Parathyroid adenoma (tissue), 2 donors: ENCODE measurements at regions not wholly inside any gene's neighbourhood (a gene's known extent, or its start where the extent isn't known, plus 50 kb on each side); places are given as distances from the start of the nearest gene placed in this dataset.
"Not testable (repeated sequence)": the region's sequence is repeated elsewhere in the genome, so short reads cannot be mapped to it uniquely, and the experiment has no call there.

Source experiments
- H2AFZ ChIP-seq: fragments of 300-600 bp; sonication (generic); one replicate; pipeline ENCODE4 v1.7.0; 2017; ENCODE audit warnings: antibody characterized with exemption, mild to moderate bottlenecking
- H3K27ac ChIP-seq: fragments of 300-600 bp; sonication (generic); one replicate; pipeline ENCODE4 v1.7.0; 2017
- H3K27me3 ChIP-seq: fragments of 300-600 bp; sonication (generic); one replicate; pipeline ENCODE4 v1.7.0; 2017; ENCODE audit warnings: low read length; ENCODE audit not compliant: control insufficient read depth, insufficient read depth
- H3K36me3 ChIP-seq: fragments of 300-600 bp; sonication (generic); one replicate; pipeline ENCODE4 v1.7.0; 2017; ENCODE audit warnings: low read length; ENCODE audit not compliant: control insufficient read depth, insufficient read depth
- H3K4me1 ChIP-seq: fragments of 300-600 bp; sonication (generic); one replicate; pipeline ENCODE4 v1.7.0; 2017; ENCODE audit warnings: control low read depth
- H3K4me2 ChIP-seq: fragments of 300-600 bp; sonication (generic); one replicate; pipeline ENCODE4 v1.7.0; 2017; ENCODE audit warnings: low read length
- H3K4me3 ChIP-seq: fragments of 300-600 bp; sonication (generic); one replicate; pipeline ENCODE4 v1.7.0; 2017; ENCODE audit warnings: low read depth, low read length
- H3K79me2 ChIP-seq: fragments of 300-600 bp; sonication (generic); one replicate; pipeline ENCODE4 v1.7.0; 2017; ENCODE audit warnings: control low read depth
- H3K9ac ChIP-seq: fragments of 300-600 bp; sonication (generic); one replicate; pipeline ENCODE4 v1.7.0; 2017; ENCODE audit warnings: mild to moderate bottlenecking
- H3K9me3 ChIP-seq: fragments of 300-600 bp; sonication (generic); one replicate; pipeline ENCODE4 v1.7.0; 2017; ENCODE audit warnings: low read length; ENCODE audit not compliant: control insufficient read depth
- TF ChIP-seq, protein P1 (sequence below): fragments of 300-600 bp; sonication (generic); IDR thresholded peaks from one replicate; pipeline ENCODE4 v1.7.0; 2017; ENCODE audit warnings: antibody characterized with exemption, mild to moderate bottlenecking
- donor health status: primary hyperparathyroidism.

- TF ChIP-seq, protein P1, sequence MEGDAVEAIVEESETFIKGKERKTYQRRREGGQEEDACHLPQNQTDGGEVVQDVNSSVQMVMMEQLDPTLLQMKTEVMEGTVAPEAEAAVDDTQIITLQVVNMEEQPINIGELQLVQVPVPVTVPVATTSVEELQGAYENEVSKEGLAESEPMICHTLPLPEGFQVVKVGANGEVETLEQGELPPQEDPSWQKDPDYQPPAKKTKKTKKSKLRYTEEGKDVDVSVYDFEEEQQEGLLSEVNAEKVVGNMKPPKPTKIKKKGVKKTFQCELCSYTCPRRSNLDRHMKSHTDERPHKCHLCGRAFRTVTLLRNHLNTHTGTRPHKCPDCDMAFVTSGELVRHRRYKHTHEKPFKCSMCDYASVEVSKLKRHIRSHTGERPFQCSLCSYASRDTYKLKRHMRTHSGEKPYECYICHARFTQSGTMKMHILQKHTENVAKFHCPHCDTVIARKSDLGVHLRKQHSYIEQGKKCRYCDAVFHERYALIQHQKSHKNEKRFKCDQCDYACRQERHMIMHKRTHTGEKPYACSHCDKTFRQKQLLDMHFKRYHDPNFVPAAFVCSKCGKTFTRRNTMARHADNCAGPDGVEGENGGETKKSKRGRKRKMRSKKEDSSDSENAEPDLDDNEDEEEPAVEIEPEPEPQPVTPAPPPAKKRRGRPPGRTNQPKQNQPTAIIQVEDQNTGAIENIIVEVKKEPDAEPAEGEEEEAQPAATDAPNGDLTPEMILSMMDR, result no peak
- H3K4me2 ChIP-seq, result no peak overlapping the region
- no peaks in the 10 kb centered on the region for H3K9me3 ChIP-seq
- no peaks in the 10 kb centered on the region for H3K27me3 ChIP-seq
- no peak overlapping the region for H3K4me3 ChIP-seq
- no peaks in the 10 kb centered on the region for H3K79me2 ChIP-seq
- no peaks in the 10 kb centered on the region for H3K36me3 ChIP-seq
- H3K4me1 ChIP-seq, result no peaks in the 10 kb centered on the region
- no peak overlapping the region for H3K9ac ChIP-seq
- H2AFZ ChIP-seq, result no peak overlapping the region
- no peak overlapping the region for H3K27ac ChIP-seq
Measured at GRCh38 chr7:51827631-51828030, 511.0 kb upstream of the COBL start.

DNA sequence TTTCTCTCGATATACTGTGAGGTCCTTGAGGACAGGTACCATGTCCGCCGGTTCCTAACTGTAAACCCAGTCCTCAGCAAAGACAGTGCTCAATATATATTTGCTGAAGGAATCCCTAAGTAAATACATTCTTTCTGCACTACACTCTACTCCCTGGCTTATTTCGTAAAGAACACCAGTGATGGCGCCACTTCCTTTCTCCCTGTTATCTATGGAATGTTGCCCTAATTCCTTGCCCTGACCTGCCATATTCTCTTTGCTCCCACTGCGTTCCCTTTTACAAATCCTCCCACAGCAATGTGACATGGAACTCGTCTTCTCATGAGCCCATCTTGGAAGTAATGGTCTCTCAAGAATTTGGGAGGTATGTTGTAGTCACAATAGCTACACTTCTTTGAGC is 507.4 kb upstream of the COBL start:
- H3K27ac ChIP-seq, result no peak overlapping the region
- H3K9ac ChIP-seq, result no peak overlapping the region
- no peaks in the 10 kb centered on the region for H3K36me3 ChIP-seq
- no peak overlapping the region for H3K4me3 ChIP-seq
- no peaks in the 10 kb centered on the region for H3K27me3 ChIP-seq
- H3K4me1 ChIP-seq, result no peaks in the 10 kb centered on the region
- TF ChIP-seq, protein P1, result no peak
- H2AFZ ChIP-seq, result no peak overlapping the region
- no peak overlapping the region for H3K4me2 ChIP-seq
- H3K9me3 ChIP-seq, result no peaks in the 10 kb centered on the region
- H3K79me2 ChIP-seq, result no peaks in the 10 kb centered on the region

DNA sequence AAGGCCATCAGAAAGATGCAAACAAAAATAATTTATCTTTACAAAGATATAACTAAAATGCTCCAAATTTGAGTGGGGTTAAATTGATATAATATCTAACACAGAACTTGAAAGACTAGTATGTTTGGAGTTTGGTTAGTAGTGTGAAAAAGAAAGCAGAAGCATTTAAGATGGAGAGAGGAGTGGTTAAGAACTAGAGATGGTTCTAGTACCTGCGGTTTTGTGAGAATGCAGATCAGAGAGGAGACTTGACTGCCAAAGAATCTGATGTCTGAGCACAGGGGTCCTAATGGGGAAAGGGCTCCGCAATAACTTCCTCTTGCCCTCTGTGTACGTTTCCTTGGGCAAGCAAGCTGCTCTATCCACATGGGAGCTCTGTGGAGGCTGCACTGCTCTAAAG is 506.8 kb upstream of the COBL start:
- no peaks in the 10 kb centered on the region for H3K79me2 ChIP-seq
- TF ChIP-seq, protein P1, result no peak

DNA sequence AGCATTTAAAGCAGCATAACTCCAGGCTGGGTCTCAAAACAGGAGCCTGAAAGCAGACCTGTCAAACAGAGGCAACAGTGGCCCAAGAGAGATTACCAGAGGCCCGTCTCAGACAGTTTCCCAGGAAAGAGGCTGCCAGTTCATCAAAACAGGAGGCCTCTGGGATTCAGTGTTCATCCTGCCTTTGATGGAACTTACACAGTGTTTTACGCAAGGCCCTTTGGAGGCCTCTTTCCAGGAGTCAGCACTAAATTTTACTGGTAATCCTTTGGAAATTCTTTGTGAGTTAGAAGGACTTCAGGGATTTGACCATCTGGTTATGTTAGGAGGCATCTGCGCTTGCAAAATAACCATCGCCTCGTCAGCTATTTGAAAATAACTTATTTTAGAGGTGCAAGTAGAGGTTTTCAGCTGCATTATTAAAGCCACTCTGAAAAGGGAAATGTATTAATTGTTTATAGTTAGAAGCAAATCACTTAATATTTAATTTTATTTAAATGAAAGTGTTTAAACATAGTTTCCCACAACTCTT is 501.2 kb upstream of the COBL start:
- H3K9me3 ChIP-seq, result no peaks in the 10 kb centered on the region
- H3K4me3 ChIP-seq, result no peak overlapping the region
- TF ChIP-seq, protein P1, result no peak
- H3K4me1 ChIP-seq, result no peaks in the 10 kb centered on the region
- no peaks in the 10 kb centered on the region for H3K36me3 ChIP-seq
- no peak overlapping the region for H3K4me2 ChIP-seq
- H3K27me3 ChIP-seq, result no peaks in the 10 kb centered on the region
- H3K27ac ChIP-seq, result no peak overlapping the region
- H3K79me2 ChIP-seq, result no peaks in the 10 kb centered on the region
- H2AFZ ChIP-seq, result no peak overlapping the region
- no peak overlapping the region for H3K9ac ChIP-seq

More for the DNA sequence above, 506.8 kb upstream of the COBL start:
- H3K27ac ChIP-seq, result no peak overlapping the region
- H3K36me3 ChIP-seq, result no peaks in the 10 kb centered on the region
- no peaks in the 10 kb centered on the region for H3K9me3 ChIP-seq
- H3K4me2 ChIP-seq, result no peak overlapping the region
- H3K9ac ChIP-seq, result no peak overlapping the region
- no peak overlapping the region for H3K4me3 ChIP-seq
- no peak overlapping the region for H2AFZ ChIP-seq
- no peaks in the 10 kb centered on the region for H3K4me1 ChIP-seq
- H3K27me3 ChIP-seq, result no peaks in the 10 kb centered on the region

DNA sequence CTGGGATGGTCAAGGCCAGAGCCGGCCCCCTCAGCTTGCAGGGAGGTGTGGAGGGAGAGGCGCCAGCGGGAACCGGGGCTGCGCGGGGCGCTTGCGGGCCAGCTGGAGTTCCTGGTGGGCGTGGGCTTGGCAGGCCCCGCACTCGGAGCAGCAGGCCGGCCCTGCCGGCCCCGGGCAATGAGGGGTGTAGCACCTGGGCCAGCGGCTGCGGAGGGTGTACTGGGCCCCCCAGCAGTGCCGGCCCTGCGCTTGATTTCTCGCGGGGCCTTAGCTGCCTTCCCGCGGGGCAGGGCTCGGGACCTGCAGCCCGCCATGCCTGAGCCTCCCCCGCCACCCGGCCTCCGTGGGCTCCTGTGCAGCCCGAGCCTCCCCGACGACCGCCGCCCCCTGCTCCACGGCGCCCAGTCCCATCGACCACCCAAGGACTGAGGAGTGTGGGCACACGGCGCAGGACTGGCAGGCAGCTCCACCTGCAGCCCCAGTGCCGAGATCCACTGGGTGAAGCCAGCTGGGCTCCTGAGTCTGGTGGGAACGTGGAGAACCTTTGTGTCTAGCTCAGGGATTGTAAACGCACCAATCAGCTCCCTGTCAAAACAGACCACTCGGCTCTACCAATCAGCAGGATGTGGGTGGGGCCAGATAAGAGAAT is 489.3 kb upstream of the COBL start:
- not testable (repeated sequence) for H2AFZ ChIP-seq, H3K36me3 ChIP-seq, H3K4me2 ChIP-seq, H3K4me3 ChIP-seq, H3K79me2 ChIP-seq, H3K27me3 ChIP-seq, H3K9ac ChIP-seq, H3K27ac ChIP-seq, H3K9me3 ChIP-seq, H3K4me1 ChIP-seq
